Kidney capillary endothelial cell (primary cell): ENCODE measurements at regions not wholly inside any gene's neighbourhood (a gene's known extent, or its start where the extent isn't known, plus 50 kb on each side); places are given as distances from the start of the nearest gene placed in this dataset.
"Not testable (repeated sequence)": the region's sequence is repeated elsewhere in the genome, so short reads cannot be mapped to it uniquely, and the experiment has no call there.

ENCODE experiments used
- DNase-seq: peaks from one replicate; pipeline ENCODE4 v3.0.0-alpha.2; 2018; ENCODE audit warnings: low spot score

DNA sequence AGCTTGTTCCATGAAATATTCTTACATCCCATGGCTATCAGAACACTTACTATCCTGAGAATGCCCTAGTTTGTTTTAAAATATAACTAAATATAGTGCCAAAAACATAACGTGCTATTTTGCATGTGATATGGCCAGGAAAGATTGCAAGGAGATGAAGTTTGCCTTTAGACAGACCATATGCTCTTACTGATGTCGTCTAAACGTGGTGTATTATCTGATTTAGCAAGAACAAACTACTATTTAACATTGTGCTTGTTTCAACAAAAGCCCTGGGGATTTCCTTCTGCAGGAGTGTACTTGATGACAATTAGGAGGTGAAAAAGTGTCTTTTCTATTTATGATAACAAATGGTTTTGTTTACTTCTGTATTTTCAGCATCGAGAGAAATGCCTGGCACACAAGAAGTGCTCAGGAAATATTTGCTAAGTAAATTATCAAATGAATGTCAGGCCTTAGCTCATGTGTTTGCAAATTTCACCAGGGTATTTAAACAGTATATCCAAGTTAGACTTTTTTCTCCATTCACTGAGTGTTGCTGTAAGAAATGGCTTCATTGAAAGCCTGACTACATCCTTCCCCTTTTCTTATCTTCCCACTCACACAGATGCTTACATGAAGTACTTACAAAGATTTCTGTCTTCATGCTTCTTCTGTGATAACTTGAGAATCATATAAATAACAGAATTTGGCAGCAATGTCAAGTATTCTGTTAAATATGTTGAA lies 1033.6 kb downstream of the CDH8 start:
- DNase-seq = no peak

DNA sequence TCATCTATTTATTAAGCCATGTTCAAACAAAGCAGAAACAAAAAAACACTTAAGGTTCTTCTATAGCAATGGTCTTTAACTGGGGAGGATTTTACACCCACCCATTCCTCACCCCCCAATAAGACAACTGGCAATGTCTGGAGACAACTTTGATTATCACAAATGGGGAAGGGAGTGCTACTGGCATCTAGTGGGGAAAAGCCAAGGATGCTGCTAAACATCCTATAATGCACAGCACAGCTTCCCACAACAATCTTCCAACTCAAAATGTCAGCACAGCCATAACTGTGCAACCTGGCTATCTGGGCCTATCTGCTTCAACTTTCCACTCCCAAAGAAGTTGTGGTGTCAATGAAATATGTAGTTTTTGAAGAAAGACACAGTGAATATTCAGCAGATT lies 1044.4 kb downstream of the CDH8 start:
- DNase-seq = no peak

DNA sequence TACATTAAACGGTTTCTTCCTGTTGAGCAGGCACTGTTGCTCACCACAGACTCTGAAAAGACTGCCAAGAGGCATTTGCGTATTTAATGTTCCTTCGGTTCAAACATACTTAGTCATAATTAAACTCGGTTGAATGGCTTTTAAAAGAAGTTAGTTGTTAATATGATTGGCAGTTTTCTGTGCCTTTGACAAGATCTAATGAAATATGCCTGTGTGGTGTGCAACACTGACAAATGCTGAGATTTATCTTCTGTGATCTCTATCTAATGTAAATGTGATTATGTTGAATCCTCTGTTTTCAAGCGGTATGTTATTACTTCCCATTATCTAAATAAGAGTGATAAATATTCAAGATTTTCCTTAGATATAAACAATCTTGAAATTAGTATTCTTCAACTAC lies 1046.6 kb downstream of the CDH8 start:
- no peak for DNase-seq

DNA sequence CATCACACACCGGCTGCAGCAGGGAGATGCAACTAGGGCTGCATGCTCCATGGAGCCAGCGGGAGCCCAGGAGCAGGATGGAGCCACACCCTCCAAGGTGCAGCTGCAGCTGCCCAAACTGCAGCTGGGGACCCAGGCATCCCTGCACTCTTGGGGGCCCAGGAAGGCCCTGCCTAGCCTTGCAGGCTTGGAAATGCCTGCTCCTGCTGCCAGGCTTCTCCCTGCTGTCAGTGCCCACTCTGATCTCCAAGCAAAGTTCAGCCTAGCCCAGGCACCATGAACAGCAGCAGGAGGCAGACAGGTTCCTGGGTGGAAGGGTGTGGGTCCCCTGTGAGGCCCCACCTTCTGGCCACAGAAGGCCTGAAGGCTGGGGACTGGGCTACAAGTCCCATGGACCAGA lies 1057.1 kb downstream of the CDH8 start:
- DNase-seq = no peak

DNA sequence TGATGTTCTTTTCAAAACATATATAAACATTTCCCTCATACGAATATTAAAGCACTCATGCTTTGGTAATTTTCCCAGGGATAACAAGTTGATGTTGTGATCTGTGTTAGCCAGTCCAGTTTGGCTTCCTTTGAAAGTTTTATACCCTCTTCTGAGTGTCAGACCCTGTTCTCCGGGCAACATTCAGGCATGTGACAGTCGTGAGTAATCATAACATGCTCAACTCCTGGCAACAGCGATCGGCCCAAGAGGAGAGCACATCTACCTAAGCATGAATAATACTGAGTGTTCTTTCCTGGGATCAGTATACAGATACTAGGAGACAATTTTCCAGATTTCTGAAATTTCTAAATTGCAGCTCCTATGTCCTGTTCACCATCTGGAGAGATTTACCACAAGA lies 1086.4 kb downstream of the CDH8 start:
- DNase-seq = no peak

DNA sequence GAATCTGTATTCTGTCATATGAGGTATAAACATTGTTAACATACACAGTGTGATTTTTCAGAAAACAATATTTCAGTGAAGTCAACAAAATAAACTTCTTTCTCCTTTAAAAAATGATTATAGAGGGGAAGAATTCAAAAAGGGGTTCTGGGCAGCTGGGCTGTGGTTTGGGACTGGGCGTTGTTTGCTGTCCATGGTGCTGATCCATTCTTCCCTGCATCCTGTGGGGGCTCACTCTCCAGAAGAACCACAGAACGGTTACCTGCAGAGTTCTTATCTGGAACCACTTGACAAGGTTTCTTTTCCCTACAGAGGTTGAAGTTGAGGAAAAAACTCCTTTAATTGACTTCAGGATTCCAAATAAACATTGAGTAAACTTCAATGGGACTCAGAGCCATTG lies 1091.0 kb downstream of the CDH8 start:
- no peak for DNase-seq

DNA sequence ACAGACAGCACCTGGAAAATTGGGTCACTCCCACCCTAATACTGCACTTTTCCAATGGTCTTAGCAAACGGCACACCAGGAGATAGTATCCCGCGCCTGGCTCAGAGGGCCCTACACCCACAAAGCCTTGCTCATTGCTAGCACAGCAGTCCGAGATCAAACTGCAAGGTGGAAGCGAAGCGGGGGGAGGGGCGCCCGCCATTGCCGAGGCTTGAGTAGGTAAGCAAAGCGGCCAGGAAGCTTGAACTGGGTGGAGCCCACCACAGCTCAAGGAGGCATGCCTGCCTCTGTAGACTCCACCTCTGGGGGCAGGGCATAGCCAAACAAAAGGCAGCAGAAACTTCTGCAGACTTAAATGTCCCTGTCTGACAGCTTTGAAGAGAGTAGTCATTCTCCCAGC lies 1100.0 kb downstream of the CDH8 start:
- not testable (repeated sequence) for DNase-seq

DNA sequence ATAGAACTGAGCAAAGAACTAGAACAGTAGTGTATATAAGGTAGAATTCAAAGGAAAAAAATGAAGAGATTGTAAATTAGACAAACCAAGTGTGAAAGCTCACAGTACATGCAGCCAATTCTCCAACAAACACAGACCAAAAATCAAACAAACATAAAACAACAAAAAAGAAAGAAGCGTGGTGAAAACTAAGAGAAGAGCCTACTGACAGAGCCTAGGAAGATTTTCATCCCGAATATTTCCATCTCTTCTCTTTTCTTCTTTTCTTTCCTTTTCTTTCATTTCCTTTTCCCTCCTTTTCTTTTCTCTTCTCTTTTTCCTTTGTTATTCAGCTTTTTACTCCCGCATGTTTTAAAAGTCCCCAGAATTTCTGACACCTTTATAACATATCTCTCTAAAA lies 1103.6 kb downstream of the CDH8 start:
- DNase-seq = no peak

DNA sequence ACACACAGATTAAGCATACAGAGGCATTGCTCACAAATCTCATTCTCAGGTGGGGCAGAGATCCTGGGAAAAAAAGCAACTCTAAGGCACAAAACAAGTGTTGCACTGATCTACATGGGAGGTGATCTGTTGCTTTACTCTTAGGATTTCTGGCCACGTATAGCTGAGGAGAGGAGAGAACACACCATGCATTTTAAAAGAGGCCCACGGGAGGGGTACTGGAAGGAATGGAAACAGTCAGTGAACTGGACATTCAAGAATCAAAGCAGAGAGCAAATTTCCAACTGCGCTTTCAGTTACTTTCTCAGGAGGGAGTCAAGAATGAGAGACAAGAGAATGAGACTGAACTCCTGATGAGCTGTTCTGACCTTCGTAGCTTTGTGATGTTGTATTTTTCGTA lies 1105.9 kb downstream of the CDH8 start:
- DNase-seq = no peak

DNA sequence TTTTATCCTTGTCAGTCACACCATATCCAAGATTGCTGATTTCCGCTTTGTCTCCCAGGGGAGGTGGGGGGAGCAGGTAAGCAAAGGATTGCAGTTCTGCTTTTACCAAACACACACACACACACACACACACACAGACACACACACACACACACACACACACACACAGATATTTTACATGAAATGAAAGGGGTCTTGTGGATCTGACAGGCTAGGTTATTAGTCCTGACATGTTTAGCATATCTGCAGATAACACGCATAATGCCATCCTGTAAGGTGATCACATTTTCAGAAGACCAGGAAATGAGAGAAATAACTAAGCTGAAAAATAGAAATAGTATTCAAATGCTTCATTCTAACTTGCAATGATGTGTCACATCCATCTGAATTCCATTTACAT lies 1113.3 kb downstream of the CDH8 start:
- no peak for DNase-seq

DNA sequence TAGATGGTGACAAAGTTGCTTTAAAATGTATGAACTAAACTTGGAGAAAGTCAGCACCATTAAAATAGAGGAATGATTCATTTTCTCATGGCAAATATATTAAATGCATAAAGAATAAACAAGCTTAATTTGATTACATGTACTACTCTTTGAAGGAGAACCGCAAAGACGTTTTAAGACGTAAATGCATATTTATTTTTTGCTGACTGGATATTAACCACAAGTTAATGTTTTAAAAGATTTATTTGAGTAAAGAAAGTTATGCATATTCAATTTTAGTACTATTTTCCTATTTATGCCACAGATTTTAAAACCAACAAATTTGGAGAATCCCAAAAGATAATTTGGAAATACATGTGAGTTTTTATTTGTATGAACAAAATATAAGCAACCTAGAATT lies 1121.9 kb downstream of the CDH8 start:
- no peak for DNase-seq

DNA sequence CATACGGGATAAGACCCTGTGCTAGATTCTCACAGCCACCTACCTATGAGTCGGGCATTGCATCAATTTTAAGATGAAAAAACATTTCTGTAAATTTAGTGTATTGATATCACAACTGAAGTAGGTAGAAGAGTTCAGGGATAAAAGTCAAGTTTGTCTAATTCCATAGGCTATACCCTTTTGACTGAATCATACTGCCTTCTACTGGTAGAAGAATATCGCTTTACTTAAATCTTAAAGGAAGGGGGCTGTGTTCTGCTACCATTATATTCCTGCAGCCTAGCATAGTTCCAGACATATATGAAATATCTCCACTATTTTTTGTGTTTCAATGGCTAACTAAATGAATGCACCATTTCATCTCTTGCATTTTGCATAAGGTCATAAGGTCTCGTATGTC lies 1128.6 kb downstream of the CDH8 start:
- no peak for DNase-seq

DNA sequence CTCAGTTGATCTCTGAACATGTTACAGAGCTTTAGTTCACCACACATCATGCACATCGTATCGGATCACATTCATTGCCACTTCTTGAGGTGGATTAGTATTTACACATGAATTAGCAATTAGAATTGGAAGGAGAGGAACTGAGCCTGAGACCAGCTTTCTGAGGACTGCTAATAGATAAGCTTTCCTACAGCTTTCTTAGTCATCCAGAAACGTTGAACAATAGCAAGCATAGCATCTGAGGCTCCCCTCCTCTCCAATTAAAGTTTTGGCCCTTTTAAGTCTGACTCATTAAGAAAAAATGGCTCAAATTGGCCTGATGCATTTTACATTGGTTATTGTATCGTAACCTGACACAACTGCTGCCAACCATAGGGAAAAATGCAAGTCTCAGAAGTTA lies 1130.4 kb downstream of the CDH8 start:
- peak; percentile 11 for DNase-seq

DNA sequence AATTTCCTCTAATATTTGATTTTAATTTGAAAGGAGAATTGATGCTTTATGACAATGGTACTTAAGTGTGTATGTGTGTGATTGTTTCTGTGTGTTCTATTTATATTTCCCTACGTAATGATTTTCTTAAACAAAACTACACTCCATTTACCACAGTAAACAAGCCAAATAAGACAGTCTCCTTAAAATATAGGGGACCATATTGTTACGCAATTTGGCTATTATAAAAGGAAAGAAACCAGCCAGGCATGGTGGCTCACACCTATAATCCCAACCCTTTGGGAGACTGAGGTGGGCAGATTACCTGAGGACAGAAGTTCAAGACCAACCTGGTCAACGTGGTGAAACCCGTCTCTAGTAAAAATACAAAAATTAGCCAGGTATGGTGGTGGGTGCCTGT lies 1134.1 kb downstream of the CDH8 start:
- no peak for DNase-seq

DNA sequence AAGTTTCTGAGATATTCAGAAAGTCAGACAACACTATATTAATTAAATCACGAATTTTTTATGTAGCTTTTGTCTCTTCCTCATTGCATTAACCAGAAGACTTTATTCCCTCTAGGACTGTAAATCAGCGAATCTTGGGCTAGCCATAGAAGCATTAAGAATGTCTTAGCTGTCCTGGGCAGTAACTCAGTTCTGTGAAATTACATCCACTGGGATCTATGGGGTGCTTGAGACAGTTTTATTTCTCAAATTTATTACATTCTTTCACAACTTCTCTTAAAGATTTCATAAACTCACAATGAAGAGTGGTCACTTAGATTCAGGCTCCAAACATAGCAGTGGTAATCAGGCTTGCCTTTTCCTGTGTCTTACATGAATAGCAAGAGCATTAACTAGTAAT lies 1153.4 kb downstream of the CDH8 start:
- no peak for DNase-seq

DNA sequence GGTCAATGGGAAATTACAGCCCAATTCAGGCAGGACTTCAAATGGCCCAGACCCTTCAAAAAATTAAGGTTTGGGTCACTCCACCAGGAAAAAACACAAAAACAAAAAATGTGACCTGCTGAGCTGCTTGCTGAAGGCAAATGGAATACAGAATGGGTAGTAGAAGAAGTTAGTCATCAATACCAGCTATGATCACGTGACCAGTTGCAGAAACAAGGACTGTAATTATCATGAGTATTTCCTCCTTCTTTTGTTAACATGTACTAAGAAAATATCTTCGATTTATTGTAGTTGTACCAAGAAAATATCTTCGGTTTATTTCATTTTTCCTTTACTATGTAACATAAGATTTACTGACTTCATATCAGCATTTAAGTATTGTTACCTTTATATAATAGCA lies 1183.6 kb downstream of the CDH8 start:
- no peak for DNase-seq

DNA sequence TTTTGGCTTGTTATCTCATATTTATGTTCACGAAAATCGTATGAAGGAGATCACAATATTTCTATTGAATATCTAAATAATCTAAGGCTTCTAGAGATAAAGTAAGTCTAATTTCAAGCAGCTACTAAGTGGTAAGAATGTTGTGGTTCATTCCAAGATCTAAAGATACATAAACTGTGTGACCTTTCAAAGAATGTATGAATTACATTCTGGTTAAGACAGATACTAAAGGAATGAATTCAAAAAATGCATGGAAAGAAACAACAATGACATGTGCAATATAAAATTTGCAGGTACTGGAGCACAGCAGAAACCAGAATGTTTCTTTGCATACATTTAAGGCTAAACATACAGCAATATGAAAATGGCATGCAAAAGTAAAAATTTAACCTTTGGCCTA lies 1214.6 kb downstream of the CDH8 start:
- DNase-seq = no peak

DNA sequence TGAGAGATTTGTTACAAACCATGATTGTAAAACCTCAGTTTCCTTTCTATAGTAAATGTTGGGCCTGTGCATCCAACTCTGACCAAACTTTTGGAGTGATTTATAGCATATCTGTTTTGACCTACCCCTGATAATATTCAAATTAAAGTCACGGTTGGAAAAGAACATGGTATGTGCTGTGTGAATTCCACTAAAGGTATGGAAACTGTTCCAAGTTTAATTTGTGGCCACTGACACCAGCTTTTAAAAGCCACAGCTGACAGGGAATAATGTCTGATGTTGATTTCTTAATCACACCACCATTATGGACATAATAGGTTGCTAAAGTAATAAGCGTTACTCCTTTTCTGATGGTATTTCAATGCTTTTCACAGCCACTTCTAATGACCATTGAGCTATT lies 1215.9 kb downstream of the CDH8 start:
- DNase-seq = no peak

DNA sequence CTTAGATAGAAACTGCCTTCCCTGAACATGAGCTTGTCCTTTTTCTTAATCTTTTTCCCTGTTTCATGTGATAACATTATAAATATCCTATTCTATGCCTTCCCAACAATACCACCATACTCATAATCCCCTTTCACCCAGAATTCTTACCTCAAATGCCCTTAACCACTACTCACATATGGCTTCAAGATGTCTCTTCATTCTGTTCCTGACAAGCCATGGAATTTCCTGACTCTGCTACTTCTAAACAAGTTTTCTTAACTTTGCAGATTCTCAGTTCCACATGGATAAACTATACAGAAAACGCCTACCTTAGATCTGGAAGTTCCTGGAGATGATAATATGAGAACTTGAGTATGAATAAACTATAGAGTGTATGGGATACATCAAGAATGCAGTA lies 1217.8 kb downstream of the CDH8 start:
- DNase-seq = no peak

DNA sequence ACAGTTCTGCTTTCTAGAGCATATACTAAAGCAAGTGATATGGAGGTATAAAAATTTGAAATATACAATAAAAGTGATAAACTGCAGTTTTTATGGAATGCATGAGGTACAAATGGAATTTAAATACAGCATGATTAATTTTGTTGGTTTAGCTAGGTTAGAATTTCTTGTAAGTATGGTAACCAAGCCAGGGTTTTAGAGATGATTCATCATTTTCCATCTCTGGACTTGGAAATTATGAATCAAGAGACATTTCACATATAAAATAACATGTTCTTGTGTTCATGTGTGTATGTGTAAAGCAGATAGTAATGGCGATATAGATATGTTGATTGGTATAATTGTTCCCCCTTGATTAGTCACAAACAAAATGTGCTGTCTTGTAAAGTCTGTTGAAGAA lies 1219.8 kb downstream of the CDH8 start:
- DNase-seq = no peak

DNA sequence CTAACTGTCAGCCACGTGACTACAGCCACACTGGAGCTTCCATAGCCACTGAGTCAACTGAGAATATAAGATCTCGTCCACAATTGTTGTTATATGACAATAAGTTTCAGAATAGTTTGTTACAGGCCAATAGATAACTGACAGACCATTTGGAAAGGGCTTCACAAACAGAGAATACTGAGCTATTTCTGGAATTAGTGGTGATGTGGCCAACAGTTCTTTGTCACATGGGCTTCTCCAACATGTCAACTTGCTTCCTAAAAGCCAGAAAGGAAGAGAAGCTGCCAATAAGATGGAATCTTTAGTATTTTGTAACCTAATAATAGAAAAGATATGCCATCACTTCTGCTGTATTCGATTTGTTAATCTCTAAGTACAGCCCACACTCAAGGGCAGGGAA lies 1220.4 kb downstream of the CDH8 start:
- no peak for DNase-seq

DNA sequence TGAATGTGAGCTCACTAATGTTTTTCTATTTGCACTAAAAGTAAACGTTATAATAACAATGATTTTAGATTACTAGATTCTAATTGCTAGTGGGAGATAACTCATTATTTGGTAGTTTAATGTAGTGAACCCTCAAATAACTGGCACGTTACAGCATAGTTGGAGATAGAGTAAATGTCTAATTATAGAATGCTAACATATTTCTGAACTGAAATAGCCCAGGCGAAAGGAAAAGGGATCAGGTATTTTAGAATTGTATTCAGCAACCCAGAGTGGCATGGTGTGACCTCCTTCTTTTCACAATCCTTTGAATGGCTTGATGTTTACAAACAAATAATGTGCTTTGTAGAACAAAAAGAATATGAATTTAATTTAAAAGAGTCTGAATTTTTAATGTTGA lies 1221.2 kb downstream of the CDH8 start:
- no peak for DNase-seq

DNA sequence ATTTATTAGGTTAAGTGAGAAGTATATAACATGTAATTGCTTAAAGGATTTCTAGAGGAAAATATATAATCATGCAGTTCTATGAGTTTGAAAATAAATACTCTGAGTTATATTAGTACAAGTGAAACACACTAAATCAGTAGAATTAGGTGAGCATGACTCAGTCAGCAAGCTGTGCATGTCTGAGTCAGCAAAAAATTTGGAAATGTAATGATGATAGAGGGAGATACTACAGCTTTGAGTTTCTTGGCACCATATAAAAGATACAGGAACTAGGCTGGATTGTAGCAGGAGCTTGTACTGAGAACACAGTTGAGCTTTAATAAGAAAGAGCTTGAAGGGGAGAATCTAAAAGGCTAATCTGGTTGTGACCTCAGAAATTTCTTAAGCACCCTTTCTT lies 1224.6 kb downstream of the CDH8 start:
- DNase-seq = no peak

DNA sequence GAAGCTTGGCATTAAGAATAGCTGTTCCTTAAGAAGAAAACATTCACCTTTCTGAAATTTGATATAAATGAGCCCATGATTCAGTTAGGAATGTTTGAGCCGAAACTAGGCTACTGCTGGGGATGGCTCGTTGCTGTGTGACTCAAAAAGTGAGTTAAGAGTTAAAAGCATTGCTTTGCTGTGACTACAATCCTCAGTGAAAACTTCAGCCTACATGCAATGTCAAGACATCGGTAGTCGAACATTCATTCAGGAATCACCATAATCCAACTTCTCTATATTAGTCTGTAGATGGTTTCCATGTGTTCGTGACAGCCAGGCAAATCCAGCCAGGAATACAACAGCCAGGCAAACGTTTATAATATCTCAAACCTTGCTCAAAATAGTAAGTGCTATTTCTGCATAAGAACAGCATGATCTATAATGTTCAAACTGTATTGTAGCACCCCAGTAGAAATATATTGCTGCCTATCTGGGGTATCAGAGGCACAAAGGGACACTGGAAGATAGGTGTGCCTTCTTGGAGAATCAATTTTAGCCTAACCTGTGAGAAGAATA lies 1225.1 kb downstream of the CDH8 start:
- DNase-seq = no peak
